ENCODE measurements at regions not wholly inside any gene's neighbourhood (a gene's known extent, or its start where the extent isn't known, plus 50 kb on each side); places are given as distances from the start of the nearest gene placed in this dataset.

DNA sequence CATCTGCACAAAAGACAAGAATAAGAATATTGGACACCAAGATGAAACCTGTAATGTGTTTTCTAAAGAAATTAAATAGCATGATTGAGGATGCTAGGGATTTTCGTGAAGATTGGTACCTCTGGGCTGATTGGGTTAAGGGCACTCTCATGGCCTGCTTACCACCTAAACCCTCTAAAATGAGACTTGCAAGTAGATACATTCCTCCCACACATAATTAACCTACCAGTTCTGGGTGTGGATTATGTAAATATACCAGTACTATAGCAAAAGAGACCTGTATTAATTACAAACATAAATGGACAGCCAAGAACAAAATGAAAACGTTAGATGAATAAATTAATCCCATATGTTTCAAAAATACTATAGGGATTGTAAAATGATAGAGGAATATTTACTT, 1069.6 kb upstream of the B3GALT2 start:
- TF ChIP-seq EP300 (IDR thresholded peaks at IDR 0.05) (no peak), CTCF (IDR thresholded peaks at IDR 0.05) (no peak), POLR2A (IDR thresholded peaks at IDR 0.05) (no peak), POLR2AphosphoS5 (IDR thresholded peaks at IDR 0.05) (no peak)
